GM21367 (cell line): ENCODE measurements at regions not wholly inside any gene's neighbourhood (a gene's known extent, or its start where the extent isn't known, plus 50 kb on each side); places are given as distances from the start of the nearest gene placed in this dataset.
"Not testable (repeated sequence)": the region's sequence is repeated elsewhere in the genome, so short reads cannot be mapped to it uniquely, and the experiment has no call there.

Experiments
- ATAC-seq: cut with Tn5 transposase; IDR thresholded peaks from one replicate; pipeline ENCODE4 v1.9.1; 2021; ENCODE audit not compliant: unreplicated experiment

DNA sequence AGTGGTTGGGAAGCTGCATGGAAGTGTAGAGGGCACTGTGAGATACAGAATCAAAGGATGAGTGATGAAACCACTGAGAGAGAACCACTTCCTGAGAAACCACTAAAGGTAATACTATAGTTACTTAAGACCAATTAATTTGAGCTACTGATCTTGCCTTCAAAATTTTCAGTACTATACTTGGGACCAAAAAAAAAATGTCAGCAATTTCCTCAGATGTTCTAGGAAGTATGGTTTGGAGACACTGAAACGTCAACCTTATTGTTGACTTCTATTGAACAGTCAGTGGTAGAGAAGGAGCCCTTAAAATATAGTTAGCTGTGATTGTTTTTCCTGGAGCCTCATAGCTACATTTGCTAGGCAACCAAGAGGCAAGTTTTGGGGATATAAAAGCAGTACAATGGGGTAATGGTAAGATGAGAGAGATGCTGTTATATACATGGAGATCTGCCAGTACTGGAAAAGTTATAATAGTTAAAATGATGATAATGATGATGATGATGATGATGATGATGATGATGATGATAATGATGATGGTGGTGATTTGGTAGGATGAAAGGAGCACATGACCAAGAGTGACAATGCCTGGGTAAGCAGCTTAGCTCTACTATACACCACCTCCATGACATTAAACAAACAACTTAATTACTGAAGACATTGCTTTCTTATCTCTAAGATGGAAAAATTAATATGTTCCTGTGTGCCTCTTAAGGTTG, 300.9 kb upstream of the G2E3 start:
- ATAC-seq = no peak

DNA sequence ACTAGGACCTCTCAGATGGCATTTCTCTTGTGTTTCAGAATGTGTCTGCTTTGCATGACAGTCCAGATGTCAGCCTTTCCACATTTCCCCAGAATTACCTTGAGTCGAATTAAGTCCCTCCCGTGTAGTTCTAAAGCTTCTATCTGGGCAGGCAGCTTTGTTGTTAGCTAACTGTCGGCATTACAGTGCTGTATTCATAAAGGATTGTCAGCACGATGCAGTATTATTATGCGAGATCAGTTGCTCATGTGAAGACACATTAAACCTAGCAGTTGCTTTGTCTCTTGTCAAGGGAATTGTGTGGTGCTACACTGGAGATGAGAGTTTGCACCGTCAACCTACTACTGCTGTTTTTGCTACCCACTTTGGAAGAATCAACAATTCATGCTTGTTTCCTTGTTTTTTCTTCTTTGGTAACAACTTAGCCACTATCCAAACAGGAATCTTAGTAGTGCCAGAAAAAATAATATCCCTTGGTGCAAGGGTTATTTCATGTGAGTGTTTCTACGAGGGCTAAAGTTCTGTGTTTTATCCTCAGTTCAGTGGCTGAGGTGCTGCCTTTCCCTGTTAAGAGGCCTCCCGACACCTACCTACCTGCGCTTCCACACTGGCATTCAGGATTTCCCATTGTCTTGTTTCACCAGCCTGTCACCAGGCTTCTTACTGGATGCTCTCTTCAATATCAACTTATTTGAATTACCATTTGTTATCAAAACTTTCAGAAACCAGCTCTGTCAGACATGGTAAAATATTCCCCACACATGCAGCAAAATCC, 297.9 kb upstream of the G2E3 start:
- no peak for ATAC-seq

DNA sequence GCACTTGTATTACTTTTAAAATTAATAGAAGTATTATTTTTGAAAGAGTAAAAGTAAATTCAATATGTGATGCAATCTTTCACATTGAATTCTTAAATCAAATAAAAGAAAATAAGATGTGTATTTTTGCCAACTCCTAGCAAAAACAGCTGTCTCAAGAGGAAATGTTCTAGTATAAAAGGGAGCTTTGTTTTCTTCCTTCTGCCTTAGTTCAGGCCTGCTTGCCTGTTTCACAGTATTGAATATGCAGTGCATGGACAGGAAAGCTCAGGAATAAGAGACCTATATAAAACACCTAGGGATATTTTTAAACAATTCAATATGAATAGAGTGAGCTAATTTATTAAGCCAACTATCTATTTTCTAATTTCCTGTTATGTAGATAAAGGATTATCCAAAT, 294.8 kb upstream of the G2E3 start:
- no peak for ATAC-seq

DNA sequence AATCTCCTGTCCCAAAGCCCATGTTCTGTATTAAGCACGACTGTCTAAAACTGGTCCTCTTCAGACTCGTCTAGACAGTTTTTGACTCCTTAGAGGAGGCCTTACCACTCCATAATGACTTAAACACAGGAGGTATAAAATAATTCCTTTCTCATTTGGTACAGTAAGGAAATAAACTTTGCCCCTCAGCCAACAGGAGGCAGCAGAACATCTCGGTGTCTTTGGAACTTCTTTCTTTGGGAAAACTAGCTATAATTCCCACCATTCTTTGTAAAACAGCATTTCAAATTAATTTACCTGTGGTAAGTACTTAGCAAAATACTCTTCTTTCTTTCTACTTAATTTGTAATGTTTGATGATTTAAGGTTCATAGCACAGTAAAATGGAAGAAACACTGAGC, 292.7 kb upstream of the G2E3 start:
- no peak for ATAC-seq

DNA sequence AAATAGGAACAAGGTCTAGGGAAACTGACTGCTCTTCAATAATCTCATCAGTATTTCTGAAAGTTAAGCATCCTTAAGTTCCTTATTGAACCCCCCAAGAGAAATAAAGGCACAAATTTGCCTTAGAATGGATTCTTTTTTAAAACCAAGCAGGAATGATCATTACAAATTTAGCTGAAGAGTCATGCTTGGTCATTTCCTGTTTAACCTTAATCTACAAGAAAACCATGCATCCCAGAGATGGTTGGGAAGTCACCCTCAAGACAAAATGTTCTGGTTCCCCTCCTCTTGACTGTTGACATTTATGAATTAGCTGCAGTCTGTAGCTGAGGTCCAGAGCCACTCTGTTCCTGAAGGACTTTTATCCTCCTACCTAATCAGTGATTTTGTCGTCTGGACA, 291.8 kb upstream of the G2E3 start:
- ATAC-seq = no peak

DNA sequence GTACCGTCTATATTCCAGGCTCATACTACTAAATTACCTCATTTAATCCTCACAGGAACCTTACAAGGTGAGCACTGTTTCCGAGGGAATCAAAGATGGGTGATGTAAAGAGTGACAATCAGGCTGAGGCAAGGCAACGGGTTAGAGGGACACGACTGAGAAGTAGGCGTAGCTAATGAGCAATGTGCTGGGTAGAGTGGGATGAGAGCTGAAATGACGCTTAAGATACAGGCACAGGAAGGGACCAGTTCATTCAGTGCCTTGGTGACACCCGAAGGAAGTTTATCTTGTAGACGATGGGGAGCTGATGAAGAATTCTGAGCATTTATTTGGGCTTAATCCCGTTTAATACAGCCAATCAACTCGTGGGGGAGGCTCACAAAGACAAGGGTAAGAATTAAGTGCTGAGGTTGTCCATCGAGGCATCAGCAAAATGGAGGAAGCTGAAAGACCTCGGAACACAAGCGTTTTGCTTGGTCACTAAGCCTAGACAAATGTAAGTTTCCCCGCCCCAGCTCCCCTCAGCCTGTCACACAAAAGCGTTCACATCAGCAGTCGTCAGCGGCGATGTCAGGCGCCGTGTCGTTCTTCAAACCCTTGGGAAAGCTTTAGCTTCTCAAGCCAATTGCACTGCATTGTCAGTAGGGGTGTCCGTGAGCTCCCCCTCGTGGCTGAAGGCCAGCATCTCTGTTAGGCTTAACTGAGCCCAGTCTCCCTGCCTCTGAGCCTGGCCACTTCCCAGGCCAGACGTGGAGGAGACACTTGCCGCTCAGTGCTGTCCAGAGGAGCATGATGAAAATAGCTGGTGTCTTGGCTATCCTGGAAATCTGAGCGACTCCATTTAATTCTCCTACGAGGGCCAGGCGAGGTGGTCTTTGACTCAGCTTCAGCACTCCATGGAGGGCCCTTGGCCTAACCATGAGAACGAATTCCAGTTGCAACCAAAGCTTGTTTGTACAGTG, 288.5 kb upstream of the G2E3 start:
- peak; percentile 98 for ATAC-seq

DNA sequence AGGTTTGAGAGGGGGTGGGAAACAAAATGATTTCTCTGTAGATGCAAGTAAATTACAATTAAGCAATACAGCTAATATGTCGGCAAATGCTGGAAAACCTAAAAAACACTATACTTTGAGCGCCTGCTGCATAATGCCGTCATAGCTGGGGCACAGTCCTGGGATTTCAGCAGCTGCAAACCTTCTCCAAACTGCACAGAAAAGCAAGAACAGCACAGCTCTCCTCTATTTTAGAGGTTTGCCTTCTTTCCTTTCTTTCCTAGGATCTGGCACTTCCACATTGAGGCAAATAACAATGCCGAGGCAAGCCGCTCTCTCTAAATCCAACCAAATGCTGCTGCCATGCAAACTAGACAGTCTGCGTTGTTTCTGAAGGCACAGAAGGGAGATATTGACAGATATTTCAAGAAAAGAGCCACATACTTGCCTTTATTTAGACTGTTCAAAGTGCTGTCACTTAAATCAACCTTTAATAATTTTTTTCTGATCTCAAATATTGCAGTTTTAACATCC, 287.1 kb upstream of the G2E3 start:
- ATAC-seq = no peak

DNA sequence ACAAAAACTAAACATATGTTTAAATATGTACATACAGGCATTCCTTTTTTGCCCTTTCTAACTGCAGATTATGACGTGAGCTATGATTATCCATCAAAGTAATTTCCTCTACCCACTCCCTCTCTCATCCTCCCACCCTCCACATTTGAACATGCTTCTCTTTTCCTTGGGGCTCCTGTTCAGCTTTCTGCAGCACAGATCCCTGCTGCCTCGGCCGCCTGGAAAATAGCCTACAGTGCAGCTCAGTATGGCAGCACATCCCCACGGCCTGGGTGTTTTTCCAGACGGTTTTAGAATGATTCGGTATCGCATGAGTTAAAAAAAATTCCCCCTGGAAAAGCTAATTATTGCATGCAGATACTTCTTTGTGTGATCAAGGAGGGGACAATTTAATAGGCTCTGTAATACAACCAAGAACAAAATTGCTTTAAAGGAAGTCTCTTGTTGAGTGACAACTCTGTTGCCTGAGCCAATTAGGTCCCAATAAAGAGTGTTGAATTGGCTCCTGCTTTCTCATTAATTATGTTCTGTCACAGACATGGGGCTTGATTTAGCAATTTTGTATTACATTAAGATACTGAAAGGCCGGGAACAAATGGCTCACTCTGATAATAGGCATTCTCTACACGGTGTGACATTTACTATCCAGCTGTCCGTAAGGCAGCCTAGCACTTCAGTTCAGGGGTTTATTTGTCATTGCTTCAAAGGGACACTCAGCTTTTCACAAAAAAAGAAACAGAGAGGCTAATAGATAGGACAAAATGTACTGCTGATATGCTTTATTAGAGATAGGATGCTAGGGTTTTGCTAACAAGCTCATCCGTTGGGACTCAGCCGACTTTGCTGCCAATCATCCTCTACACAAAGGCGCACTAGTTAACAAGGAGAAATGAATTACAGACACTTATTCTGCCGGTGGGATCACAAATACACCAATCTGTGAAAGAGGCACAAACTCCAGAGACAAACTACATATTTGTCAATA, 285.8 kb upstream of the G2E3 start:
- no peak for ATAC-seq

DNA sequence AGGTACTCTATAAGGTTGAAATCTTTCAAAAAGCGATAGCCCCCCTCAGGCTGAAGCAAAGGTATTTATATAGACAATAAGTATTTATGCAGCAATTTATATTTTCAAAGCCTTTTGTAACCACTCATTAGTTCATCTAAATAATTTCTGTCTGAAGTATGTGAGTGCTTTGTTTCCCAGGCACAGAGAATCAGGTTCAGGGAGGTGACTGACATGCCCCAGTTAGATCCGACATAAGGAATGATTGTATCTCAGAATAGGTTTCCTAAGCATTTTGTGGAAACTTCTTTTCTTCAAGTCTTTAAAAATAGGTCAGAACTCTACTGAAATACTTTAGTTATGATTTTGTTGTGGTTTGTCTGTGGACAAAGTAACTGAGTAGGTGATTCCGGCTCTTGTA, 283.4 kb upstream of the G2E3 start:
- ATAC-seq = no peak

DNA sequence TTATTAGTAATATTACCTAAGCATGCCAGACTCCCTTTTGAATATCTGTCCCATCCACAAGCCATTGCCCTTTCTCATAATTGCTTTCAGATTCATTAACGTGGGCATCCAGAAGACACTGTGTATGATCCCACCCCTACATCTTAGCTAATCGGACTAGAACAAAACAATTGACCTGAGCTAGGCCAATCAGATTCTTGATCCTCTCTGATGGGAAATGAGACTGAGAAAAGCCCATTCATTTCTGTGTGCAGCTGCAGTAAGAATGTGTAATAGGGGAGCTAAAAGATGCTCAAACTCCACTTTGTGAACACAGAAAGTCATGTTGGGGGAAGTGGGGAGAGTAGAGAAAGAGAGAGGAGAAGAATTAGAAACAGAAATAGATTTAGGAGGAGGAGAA, 281.7 kb upstream of the G2E3 start:
- ATAC-seq = no peak

DNA sequence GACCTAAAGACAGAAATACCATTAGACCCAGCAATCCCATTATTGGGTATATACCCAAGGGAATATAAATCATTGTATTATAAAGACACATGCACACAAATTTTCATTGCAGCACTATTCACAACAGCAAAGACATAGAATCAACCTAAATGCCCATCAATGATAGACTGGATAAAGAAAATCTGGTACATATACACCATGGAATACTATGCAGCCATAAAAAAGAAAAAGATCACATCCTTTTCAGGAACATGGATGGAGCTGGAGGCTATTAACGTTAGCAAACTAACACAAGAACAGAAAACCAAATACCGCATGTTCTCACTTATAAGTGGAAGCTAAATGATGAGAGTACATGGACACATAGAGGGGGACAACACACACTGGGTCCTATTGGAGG, 280.1 kb upstream of the G2E3 start:
- ATAC-seq = not testable (repeated sequence)

DNA sequence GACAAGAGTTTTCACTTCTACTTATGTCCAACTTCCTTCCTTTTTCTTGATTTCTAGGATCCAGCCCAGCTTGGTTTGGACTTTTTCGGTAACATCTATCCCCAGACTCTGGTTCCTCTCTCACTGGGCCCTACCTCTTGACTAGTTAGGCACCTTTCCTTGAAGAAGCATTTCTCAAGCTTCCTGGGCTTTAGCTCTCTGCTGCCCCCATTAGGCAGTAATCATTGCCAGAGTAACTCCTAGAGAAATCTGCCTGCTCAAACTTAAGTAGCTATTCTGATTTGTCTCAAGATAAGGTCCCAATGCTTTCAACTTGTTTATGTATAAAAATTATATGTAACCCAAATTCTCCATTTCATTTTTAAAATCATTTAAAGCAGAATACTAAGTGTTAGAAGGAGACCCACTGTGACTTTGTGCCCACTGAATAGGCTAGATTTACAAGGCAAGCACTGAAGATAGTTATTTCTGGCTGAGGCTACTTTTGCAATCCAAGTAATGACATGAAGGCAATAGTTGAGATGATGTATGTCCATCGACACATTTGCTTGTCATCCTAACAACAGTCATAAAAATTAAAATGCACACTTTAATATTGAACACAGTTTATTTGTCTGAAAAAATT, 275.0 kb upstream of the G2E3 start:
- peak; percentile 70 for ATAC-seq

DNA sequence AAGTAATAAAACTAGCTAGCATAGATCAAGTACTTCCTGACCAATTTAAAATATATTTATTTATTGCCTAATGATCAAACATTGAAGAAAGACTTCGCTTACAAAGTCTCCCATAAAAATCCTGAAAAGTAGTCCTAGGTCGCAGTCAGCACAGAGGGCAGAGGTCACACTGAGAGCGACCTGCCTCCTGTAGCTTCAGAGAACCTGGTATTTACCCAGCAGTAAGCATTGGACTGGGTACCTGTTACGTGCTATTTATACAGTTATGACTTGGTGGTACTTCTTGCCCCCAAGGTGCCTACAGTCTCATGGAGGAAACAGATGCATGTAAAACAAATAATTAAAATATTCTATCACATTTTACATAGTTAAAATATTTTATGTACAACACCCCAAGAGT, 274.1 kb upstream of the G2E3 start:
- ATAC-seq = no peak

DNA sequence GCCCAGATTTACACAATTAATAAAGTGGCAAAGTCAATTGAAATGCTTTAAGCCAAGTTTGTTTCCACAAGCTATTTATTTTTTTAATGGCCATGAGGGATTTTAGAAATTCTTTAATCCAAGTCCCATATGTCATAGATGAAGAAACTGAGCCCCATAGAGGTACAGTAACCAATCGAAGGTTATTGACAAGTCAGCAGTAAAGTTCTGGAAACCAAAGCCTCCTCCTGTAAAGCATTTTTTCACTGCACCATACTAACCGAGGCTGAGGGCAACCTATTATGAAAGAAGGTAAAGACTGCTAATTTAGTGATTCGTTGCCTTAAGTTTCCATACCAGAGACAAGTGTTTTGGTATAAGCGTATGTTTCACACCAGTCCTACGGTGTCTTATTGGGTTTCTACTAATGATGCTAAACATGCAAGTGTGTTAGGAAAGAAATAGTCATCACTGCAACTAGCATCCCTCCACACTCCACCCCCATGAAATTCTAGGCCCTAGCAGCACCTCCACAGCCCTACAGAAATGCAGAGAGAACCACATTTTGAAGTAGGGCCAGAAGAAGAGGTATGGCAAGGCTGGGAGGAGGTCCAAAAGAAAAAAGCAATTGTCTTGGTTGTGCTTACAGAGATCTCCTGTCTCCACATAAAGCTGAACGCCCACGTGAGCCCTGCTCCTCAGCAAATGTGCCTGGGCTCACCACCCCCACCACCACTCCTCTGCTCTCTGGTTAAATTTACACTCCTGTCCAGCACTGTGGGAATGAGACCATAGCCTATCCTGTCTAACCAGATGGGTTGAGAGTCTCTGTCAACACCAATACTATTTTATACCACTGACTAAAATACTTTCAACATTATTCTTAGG, 271.1 kb upstream of the G2E3 start:
- no peak for ATAC-seq

DNA sequence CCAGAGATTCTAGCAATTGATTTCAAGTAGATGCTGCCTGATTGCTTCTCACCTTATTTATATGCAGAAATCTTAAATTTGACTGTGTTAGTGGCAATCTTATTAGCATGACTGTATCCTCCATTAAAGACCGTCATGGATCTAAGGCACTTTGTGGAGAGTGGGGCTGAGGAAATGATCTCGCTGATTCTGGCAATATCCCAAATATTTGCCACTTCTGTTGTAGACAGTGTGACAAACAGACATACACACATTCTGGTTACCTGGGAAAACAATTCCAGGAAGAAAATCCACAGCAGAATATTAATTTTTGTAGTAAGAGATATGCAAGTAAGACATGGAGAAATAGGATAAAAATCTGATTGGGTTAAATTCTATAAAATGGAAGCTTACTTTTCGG, 269.0 kb upstream of the G2E3 start:
- no peak for ATAC-seq

DNA sequence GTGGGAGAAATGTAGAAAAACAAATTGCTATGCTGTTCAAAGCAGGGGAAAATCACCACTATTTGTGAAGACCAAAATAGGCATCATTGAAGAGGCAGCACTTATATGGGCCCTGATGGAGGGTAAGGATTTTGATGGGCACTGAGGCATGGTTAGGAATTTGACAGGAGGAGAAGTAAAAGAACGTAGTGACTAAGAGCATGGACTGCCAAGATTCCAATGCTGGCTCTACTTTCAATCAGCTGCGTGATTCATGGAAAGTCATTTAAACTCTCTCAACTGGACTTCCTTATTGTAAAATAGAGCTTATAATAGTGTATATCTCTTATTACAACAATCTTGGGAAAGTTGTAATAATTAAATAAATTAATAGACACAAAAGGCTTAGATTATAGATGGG, 267.7 kb upstream of the G2E3 start:
- ATAC-seq = no peak

DNA sequence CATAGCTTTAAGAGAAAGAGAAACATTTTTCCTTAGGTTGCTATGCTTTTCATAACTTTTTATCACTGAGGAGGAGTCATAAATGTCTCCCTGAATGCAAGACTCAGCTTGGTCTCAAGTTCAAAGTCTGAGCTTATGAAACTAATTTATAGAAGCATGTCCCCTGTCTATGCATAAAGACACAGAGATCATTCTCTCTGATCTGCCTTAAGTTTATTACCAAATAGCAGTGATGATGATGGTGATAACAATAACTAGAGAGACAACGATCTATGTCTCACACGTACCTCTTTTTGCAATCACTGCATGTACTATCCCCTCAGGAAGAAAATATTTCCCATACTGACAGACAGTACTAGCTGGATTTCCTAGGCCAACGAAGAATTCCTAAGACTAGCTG, 266.4 kb upstream of the G2E3 start:
- ATAC-seq = no peak

DNA sequence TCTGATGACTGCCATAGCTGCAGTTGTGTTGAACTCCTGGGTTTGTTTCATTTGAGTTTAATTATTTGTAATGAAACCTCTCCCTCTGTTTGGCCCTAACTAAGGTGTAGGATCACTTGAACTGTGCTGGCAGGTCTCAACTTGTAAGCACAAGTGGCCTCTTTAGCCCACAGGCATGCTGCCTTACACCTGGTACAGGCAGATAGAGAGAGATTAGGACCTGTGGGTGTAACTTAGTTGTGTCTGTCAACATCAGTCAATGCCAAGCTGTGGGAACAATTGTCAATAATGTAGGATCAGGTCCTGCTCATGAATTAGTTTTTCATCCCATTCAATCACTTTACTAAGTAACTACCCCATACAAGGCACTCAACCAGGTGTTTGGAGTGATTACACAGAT, 263.0 kb upstream of the G2E3 start:
- no peak for ATAC-seq

DNA sequence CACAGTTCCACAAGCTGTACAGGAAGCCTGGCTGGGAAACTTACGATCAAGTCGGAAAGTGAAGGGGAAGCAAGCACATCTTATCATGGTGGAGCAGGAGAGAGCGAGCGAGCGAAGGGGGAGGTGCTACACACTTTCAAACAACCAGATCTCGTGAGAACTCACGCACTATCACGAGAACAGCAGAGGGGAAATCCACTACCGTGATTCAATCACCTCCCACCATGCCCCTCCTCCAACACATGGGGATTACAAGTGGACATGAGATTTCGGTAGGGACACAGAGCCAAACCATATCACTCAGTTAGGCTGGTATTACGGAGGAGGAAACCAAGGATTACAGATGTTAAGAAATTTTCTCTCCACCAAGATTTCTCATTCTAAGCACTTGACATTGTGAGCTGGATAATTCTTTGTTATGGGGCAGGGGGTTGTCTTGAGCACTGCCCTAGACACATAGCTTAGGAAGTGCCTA, 262.0 kb upstream of the G2E3 start:
- ATAC-seq = no peak
